CD4-positive, alpha-beta T cell treated with Interleukin-2 at 100 ng/mL for 4 hours (primary cell): ENCODE measurements at regions not wholly inside any gene's neighbourhood (a gene's known extent, or its start where the extent isn't known, plus 50 kb on each side); places are given as distances from the start of the nearest gene placed in this dataset.

Experiments
- DNase-seq: peaks from one replicate; pipeline ENCODE4 v3.0.0-alpha.2; 2020; ENCODE audit warnings: low spot score

DNA sequence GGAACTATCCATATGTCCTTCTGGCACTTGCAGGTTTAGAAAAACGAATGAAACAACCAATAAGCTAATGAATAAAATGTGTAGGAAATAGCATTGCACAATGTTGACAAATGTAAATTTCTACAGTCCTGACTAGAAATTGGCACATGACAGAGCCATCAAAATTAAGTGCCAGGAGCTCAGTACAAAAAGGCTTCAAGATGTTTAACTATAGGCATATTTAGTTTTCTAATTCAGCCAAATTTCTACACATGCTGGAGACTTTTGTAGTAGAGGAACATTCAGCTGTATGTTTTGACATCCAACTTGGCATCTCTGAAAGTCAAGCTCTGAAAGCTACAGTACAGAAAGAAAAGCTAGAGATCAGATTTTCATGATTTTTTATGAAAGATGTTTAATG, 1999.4 kb upstream of the AGA start:
- DNase-seq, result no peak

DNA sequence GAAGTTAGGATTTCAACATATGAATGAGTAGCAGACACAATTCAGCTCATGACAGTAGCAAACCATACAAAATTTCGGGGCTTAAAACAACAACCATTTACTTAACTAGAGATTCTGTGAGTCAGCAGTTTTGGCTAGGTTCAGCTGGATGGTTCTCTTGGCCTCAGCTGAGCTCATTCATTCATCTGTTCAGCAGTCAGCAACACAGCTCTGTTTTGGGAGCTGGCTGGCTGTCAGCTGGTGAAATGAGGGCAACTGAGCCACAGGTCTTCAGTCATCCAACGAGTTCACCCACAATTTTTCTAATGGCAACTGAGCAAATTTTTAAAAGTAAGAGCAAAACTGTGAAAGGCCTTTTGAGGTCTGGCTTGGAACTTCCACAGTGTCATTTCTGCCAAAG, 2005.1 kb upstream of the AGA start:
- no peak for DNase-seq

DNA sequence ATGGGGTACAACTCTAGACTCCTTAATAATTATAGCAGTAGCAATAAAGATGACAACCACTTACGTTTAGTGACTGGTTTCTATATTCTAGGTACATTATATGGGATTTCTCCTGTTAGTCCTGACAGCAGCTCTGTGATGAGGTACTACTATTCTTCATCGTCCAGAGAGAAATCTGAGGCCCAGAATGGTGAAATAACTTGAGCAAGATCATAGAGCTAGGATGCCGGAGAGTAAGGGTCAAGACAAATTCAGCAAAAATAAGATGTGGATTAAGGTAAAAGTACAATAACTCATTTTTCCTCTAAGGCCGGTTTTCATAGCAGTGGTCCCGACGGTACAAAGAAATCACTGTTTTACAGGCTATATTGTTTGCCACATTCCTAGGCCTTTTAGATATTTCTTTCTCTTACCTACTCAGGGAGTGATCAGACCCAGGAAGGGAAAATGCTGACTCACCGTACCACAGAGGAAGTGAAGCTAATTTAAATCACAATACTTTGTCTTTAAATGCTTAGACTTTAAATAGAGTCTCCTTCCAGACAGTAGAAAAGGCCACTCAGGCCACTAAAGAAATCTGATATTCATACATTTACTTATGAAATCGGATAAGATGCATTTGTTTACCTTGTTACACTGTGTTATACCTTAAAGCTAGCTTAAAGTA, 2023.0 kb upstream of the AGA start:
- DNase-seq, result no peak

DNA sequence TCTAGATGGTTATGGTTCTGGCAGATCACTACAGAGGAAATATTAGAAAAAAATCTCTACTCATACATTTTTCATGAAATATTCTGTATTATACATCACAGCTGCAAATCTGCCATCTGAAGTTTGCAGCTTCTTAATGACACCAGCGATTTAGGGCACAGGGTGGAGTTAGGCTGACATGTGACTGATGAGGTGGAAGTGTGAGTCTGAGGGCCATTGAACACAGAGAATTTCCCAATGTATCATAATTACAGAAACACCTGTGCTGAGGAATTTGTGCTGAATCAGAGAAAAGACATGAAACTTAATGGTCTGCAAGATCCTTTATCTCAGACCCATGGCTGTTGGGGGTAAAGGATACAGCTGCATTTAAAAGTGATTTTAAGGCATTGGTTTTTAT, 2025.6 kb upstream of the AGA start:
- DNase-seq, result no peak

DNA sequence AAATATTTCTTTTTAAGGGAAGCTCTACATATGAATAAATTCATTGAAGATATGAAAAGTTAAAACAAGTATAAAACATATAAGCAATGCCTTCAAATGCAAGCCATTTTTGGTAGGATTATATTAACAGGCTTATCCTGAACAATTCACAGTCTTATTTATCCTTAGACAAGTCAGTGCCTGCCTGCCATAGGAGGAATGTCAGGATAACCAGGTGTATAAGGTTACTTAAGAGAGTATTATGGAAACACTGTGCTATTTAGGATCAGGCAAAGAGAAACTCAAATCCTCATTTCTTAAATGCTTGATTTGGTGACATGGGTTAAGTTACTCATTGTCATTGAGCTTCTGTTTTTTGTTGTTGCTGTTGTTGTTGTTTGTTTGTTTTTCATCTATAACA, 2029.9 kb upstream of the AGA start:
- DNase-seq, result no peak

DNA sequence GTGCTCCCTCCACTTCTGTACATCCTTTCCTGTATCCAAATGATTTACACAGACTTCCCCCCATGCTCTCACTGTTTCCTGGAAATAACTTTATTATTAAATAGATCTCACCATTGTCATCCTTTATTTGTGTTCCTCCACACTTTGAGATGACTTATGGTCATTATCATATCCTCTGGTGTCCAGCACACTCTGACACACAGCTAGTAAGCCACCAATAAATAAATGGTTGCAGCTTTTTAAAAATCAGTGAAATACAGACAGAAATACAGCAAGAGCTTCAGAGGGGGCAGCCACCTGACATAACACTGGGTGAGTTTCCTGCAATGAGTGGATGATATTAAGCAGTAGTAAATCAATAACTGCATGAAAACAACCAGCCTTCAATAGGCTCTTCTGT, 2036.4 kb upstream of the AGA start:
- no peak for DNase-seq

DNA sequence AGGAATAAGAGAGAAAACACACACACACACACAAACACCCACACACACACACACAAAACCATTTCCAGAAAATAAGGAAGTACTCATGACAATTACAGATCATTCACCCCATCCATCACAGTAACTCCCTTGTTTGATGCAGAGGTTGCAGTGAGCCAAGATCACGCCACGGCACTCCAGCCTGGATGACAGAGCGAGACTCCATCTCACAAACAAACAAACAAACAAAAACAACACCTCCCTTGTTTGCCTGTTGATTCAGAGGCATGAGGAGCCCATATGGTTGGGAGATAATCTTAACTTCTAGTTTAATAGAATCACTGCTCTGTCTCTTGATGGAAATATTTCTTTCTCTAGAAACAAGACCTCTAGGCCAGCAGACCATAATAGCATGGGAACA, 2043.5 kb upstream of the AGA start:
- DNase-seq, result no peak

DNA sequence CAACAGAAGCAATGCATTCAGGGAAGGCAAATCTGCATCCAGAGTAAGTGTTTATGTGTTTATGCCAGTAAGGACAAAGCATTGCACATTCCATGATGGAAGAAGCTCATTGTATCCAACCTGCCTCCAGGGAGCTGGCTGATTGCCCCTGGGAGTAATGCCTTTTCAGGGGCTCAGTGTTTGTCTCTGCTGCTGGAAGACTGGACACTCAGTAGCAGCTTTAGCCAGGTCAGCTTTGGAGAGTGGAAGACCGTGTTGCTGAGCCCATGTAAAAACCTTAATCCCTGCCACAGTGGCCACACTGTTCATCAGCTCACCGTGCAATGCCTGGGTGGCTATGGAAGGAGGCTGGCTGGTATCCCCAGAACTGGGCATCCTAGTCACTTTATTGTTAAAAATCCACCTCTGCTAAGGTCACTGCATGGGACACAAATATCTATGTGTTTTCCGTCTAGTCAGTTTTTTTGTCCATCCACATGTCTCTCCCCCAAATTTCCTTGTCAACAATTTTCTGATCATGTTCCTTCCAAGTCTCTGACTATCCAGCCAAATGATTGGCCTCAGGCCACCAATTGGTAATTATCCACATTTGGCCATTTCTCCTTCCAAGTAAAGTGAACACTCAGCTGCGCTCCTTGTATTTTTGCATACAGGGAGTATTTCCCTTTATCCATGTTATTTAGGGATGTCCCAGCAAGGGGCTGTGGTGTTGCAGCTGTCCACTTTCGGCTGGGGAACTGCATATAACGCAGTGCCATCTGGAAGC, 2044.5 kb upstream of the AGA start:
- no peak for DNase-seq

DNA sequence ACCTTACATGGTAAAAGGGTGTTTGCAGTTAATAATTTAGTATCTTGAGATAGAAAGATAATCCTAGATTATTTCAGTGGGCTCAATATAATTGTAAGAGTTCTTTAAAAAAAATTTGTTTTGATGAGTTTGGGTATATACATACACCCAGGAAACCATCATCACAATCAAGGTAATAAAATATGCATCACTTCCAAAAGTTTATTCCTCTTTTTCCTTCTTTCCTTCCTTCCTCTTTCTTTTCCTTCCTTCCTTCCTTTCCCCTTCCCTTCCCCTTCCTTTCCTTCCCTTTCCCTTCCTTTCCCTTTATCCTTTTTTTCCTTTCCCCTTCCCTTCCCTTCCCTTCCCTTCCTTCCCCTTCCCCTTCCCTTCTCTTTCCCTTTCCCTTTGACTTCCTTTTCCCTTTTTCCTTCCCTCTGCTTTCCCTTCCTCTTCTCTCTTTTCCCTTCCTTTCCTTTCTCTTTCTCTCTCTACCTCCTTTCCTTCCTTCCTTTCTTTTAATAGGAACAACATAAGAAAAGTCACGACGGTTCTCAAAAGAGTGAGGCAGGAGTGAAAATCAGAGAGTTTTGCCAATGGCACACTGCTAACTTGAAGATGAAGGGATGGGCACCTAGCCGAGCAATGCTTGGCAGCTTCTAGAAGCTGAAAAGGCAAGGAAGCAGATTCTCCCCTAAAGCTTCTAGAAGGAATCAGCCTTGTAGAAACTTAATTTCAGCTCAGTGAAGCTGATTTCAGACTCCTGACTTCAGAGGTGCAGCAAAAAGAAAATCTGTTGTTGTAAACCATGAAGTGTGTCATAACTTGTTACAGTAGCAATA, 2050.2 kb upstream of the AGA start:
- no peak for DNase-seq

DNA sequence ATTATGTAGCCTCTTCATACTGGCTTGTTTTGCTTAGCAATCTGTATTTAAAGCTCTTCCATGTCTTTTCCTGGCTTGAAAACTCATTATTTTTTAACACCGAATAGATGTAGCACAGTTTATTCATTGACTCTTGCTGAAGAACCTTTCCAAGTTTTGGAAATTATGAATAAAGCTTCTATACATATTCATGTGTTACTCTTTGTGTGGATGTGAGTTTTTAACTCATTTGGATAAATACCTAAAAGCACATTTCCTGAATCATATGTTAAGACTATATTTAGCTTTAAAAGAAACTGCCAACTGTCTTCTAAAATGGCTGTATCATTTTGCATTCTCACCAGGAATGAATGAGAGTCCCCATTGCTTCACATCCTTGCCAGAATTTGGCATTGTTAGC, 2061.7 kb upstream of the AGA start:
- DNase-seq, result no peak

DNA sequence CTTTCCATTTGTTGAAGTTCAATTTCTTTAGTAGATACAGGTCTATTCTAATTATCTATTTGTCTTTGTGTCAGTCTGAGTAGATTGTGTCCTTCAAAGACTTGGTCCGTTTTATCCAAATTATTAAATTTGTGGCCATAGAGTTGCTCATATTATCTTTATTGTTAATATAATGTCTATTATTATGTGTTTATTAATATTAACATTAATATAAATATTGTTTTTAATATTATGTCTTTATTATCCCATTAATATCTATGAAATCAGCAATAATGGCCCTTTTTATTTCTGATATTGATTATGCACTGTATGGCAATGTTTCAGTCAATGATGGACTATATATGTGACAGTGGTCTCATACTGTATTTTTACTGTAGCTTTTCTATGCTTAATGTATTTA, 2067.3 kb upstream of the AGA start:
- DNase-seq, result no peak

DNA sequence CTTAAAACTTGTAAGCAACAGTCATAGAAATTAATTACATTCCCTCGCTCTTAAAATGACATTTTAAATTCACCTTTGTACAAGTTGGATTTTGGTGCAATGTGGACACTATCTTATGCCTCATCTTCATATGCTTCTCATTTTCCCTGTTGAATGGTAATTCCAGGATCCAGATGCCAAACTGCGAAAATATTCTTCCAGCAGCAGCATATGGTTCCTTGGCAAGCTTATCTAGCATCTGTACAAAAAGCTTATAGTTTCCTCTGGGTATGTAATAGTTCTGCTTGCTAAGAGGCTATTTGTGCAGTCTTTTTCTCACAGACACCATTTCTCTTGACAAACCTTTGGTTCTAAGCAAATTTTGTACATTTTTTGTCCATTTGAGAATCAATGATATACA, 2079.7 kb upstream of the AGA start:
- DNase-seq, result no peak

DNA sequence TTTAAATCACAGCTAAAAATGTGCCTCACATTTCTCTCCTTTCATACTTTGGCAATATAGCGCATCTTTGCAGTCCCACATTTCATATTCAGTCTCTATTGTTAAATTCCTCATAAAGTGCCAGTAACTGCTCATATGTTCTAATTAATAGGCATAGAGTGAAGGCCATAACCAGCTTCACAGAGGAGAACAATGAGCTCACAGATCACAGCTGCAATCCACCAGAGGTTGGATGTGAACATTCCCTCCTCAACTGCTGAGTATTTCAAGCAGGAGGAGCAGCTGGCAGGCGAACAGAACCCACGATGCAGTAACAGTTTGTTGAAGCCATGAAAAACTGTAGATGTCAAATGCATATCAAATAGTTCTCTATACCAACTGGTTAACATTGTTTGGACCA, 2088.7 kb upstream of the AGA start:
- DNase-seq, result no peak

DNA sequence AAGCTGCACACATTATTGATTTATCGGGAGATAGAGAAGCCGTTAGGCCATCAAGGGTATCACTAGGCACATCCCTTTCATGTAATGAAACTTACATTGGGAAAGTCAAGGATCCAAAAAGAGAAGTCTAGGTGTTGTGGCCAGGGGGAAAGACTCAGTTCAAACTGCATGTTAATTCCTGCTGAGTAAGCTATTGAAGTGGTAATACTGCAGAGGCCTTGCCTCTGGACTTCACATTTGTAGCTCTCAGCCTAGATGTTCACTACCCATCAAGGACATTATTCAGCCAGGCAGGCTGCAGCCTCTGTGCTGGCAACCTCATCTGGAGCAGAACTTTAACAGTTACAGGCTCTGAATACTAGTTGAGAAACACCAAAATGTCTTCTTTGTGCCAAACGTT, 2094.5 kb upstream of the AGA start:
- DNase-seq, result no peak

DNA sequence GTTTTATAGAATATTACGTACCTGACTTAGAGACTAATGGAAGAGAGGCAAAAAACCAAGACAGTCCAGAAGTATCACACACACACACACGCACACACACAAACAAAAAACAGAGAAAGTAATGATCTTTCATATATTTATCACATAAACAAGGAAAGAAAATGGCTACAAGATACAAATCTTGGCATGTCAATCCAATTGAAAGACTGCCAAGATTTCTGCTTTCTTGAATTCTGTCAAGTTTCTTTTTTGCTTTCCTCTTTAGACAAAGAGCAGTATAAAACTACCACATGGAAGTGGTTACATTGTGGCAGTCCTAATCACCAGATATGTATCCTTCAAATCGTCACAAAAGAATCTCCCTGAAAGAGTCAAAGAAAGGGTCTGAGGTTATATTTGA, 2097.4 kb upstream of the AGA start:
- DNase-seq, result no peak

DNA sequence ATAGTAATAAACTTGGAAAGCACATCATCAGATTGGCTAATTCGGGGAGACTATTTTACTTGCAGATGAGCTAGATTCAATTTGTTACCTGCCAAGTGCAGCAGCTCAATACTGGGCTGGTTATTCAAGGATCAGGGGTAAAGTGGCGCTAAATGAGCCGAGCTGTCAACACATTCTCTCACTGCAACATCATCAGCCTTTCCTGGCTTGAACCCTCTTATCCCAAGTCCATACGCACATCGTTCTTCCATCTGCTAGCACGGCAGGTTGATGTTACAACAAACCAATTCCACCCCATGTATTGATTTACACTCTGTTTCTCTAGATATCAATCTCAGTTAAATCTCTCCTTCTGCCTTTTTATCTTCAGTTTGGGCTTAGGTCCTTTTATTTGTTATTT, 2101.5 kb upstream of the AGA start:
- DNase-seq, result no peak

DNA sequence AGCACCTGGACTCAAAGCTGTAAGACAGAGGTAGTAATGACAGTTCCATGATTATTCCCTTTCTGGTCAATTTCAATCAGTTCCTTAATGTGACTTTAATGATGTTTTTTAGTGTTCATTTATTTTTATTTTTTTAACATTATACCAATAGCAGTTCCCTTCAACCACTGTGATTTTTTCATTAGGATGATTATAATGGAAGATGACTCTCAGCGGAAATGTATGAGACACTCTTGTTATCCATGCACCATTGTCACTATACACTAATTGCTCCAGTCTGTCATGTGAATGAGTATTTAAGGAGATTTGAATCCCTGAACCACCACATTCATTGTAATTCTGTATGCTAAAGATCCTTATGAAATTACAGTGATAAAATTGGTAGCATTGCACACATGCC, 2102.3 kb upstream of the AGA start:
- DNase-seq, result no peak

DNA sequence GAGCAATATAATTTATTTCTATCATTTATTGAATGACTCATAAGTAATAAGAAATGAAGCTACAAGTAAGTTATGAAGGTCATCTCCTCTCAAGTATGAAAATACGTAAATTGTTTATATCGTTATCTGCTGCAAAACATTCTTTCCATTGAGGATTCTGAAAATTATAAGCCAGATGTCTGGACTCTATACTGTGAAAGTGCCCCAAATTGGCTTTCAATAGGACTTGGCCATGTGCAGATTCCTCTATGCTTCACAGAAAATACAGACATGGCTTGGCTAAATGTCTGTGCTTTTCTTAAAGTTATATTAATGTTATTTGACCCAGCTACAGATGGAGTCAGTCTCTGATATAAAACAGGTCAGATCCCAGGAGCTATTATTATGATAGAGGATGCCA, 2109.9 kb upstream of the AGA start:
- no peak for DNase-seq

DNA sequence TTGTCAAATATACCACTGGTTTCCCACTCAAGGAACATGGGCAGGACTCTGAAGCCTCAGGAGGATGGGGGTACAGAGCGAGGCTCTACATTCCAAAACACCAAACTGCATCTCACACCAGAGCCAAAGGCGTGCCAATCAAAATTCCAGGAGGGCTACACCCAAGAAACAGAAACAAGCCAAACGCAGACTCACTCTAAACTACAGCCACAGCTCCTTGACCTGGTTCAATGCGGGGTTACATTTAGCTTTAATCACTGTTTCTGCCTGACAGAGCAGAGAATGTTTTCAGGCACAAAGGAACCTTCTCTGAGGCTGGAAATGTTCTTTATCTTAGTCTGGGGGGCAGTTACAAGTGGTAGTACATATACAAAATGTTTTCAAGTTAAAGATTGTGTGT, 2121.5 kb upstream of the AGA start:
- DNase-seq, result no peak

DNA sequence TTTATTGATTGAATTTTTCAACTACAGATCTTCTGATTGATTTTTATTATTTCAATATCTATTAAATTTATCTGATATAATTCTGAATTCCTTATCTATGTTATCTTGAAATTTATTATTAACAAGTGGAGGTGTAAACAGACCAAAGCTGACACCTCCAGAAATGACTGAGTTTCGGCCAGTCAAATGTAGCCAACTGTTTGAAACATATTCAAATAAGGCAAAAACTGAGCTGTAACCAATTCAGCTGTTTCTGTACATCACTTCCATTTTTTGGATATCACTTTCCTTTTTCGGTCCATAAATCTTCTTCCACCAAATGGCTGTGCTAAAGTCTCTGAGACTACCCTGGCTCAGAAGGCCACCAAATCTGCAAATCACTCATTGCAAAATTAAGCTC, 2127.3 kb upstream of the AGA start:
- no peak for DNase-seq

DNA sequence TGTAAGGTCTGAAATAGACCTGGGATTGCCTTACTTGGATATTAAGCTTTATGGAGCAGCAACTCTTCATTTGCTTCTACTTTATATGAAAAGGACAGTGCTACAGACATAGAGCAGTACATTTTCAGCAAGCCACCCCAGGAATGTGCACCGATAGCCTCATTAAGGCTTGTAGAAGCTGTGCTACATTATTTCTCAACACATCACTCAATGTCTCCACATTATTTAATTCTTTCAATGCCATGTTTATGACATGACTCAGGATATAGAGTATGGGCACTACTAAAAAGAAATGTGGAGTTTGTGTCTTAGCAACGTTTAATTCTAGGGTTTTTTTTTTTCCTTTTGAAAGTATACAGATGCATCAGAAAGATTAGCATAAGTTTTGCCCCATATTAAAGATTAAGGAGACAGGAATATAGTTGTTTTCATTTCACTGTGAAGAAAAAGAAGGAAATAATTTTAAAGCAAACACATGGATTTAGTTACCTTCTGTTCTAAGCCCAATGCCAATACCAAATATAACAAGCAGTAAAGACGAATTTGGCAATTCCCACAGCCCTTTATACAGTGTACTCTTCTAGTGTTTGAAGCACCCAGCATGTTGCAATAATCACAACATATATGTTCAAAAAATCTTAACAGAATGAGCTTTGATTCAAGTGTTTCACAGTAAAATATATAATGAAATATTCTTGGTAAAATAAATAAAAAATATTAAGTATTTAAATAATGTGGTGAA, 2140.1 kb upstream of the AGA start:
- DNase-seq, result no peak

DNA sequence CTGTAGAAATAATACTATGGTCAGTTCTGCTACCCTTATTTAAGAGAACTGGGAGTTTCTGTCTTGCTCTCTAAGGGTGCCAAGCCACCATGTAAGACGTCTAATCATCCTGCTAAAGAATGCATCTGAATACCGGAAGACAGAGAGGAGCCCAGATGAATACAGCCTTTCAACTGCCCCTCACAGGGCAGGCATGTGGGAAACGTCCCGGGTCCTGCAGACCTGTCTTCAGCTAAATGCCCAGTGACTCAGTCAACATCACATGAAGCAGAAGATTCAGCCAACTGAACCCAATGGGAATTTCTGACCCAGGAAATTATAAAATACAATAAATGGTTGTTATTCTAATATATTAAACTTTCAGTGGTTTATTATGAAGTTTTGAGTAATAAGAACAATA, 2141.0 kb upstream of the AGA start:
- DNase-seq, result no peak

DNA sequence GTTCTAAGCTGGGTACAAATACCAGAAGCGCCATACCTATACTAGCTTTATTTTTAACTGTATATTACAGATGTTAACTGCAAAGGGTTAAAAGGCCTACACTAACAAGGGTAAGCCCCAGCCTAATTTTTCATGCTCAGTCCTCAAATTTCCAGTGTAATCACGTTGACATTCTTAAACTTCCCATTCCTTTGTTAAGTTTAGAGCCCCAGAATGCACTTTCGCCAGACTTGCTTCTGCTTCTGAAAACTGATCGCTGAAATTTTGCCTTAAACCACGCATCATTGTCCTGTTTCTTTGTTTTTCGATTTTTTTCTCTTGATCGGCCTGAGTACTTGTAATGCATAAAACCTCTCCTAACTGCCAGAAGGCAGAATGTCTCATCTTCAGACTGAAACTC, 2141.9 kb upstream of the AGA start:
- no peak for DNase-seq
